Muscle layer of duodenum (tissue), 2 donors: ENCODE measurements at regions not wholly inside any gene's neighbourhood (a gene's known extent, or its start where the extent isn't known, plus 50 kb on each side); places are given as distances from the start of the nearest gene placed in this dataset.

ENCODE experiments used
- H3K27ac ChIP-seq: one replicate; pipeline ENCODE4 v1.7.0; 2013; ENCODE audit warnings: mild to moderate bottlenecking, low read length
- H3K27me3 ChIP-seq: one replicate; pipeline ENCODE4 v1.7.0; 2013; ENCODE audit warnings: low read depth, mild to moderate bottlenecking, control low read depth, low read length
- H3K36me3 ChIP-seq, 2 donors: one replicate each; pipeline ENCODE4 v1.7.0; 2013; ENCODE audit warnings: low read length in 2 of 2, control low read depth in 1 of 2, mild to moderate bottlenecking in 1 of 2; ENCODE audit not compliant: insufficient read depth in 2 of 2, control insufficient read depth in 1 of 2
- H3K4me1 ChIP-seq, 2 donors: one replicate each; pipeline ENCODE4 v1.7.0; 2013; ENCODE audit warnings: low read length in 2 of 2, mild to moderate bottlenecking in 2 of 2, control low read depth in 1 of 2, moderate library complexity in 1 of 2; ENCODE audit not compliant: insufficient read depth in 2 of 2, control insufficient read depth in 1 of 2
- H3K4me3 ChIP-seq, 2 donors: one replicate each; pipeline ENCODE4 v1.7.0; 2013; ENCODE audit warnings: low read length in 2 of 2, low read depth in 1 of 2, mild to moderate bottlenecking in 1 of 2
- H3K9me3 ChIP-seq, 2 donors: one replicate each; pipeline ENCODE4 v1.7.0; 2013; ENCODE audit warnings: low read length in 2 of 2, control low read depth in 1 of 2, mild to moderate bottlenecking in 1 of 2; ENCODE audit not compliant: control insufficient read depth in 1 of 2
- donor health status: healthy.

DNA sequence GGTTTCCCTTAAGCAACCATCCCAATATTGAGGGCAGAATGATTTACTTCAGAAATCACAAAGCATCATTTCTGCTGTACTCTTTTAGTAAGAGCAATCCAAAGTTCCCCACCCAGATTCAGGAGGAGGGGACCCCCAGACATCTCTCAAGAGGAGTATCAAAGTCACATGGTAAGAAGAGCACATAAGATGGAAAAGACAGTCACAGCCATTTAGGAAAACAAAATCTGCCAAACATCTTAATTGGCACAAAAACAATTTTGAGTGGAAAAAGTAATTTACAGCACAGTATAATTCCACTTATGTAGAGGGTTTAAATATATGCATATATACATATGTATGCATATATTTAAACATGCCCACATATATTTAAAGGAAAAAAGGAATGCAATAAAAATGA, 1329.0 kb upstream of the CELF2 start:
- no peak overlapping the region for H3K4me3 ChIP-seq
- no peaks in the 10 kb centered on the region for H3K4me1 ChIP-seq
- no peak overlapping the region for H3K27ac ChIP-seq
- H3K9me3 ChIP-seq = no peaks in the 10 kb centered on the region
- H3K36me3 ChIP-seq = no peaks in the 10 kb centered on the region
- H3K27me3 ChIP-seq = no peaks in the 10 kb centered on the region

DNA sequence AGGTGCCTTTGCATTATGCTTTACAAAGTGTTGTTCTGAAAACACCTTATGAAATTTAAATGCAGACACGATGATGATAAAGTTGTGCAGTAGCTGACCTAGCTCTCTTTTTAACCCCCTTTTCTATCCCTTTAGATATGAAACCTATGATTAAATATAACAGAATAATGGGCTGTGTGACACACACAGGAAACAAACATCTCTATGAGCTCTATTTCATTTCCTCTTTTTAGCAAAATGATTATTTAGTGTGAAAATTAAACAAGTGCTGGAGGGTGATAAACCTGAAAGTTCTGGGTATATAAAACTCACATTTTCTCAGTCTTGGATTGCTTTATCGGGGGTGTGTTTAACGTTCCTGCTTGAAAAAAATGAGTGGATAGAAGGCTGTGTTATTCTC, 1310.5 kb upstream of the CELF2 start:
- no peaks in the 10 kb centered on the region for H3K36me3 ChIP-seq
- no peak overlapping the region for H3K4me3 ChIP-seq
- no peaks in the 10 kb centered on the region for H3K4me1 ChIP-seq
- no peak overlapping the region for H3K27ac ChIP-seq
- H3K27me3 ChIP-seq = no peaks in the 10 kb centered on the region
- H3K9me3 ChIP-seq = peaks cover 0 to 9% of the 10 kb centered on the region in 2 donors

DNA sequence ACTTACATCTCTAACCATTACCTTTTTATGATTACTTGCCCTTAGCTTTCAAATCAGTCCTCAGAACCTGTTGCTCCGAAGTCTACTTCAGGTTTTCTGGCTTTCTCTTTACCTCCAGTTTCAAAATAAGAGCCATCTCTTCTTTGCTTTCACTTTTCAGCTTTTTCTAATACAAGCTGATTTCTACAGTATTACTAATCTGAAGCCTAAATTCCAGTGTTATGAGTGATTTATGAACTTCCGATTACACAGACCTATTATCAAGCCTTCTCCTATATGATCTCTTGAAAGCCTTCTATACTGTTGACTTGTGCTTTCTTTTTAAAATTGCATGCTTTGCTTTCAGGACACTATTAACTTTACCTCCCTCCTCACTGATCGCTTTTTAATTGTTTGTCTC, 1307.8 kb upstream of the CELF2 start:
- Histone ChIP-seq H3K27ac (no peak overlapping the region), H3K27me3 (no peaks in the 10 kb centered on the region), H3K4me1 (no peaks in the 10 kb centered on the region), H3K9me3 (peaks cover 10 to 19% of the 10 kb centered on the region in 2 donors), H3K4me3 (no peak overlapping the region), H3K36me3 (no peaks in the 10 kb centered on the region)

DNA sequence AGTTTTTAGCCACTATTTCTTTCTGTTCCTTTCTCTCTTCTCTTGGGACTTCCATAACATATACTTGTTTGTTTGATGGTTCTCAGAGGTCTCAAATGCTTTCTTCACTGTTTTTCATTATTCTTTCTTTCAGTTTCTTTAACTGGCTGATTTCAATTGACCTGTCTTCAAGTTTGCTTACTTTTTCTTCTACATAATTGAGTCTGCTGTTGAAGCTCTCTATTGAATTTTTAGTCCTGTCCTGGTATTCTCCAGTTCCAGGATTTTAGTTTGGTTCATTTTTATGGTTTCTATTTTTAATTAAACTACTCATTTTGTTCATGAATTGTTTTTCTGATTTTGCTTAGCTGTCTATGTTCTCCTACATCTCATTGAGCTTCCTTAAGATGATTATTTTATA, 1305.3 kb upstream of the CELF2 start:
- Histone ChIP-seq H3K36me3 (no peaks in the 10 kb centered on the region), H3K4me1 (no peaks in the 10 kb centered on the region), H3K9me3 (peaks cover 10 to 19% of the 10 kb centered on the region in 2 donors), H3K27me3 (no peaks in the 10 kb centered on the region), H3K4me3 (no peak overlapping the region), H3K27ac (no peak overlapping the region)

DNA sequence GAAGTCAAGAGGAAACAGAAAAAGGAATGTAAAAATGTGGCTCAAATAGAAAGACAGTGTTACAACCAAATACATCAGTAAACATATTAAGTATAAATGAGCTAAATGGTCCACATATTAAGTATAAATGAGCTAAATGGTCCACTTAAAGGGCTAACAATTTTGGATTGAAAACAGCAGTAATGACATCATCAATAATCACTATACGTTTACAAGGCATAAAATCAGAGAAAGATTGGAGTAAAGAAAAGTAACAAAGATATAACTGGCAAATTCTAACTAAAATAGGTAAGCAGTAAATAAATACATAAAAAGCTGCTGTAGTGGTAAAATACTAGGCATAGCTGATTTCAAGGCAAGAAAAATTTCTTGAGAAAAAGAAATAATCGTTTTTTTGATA, 1298.4 kb upstream of the CELF2 start:
- Histone ChIP-seq H3K9me3 (no peaks in the 10 kb centered on the region), H3K4me1 (no peaks in the 10 kb centered on the region), H3K36me3 (no peaks in the 10 kb centered on the region), H3K27ac (no peak overlapping the region), H3K27me3 (no peaks in the 10 kb centered on the region), H3K4me3 (no peak overlapping the region)

DNA sequence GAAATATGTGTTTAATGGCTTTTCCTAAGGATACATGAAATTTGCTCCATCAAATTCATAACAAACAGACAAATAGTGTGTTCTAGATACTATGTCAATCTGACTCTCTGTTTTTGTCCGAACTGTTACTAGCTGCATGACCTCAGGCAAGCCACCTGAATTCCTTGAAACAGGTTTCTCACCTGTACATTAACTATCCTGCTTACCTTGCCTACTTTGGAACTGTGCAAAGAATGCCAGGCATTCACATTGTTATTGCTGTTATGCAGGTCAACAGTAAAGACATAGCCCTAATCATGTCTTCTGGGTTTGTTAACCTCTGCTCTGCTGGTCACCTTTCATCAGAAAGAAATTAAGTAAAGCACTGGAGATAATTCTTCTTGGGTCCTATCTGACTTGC, 1283.9 kb upstream of the CELF2 start:
- Histone ChIP-seq H3K9me3 (no peaks in the 10 kb centered on the region), H3K4me3 (no peak overlapping the region), H3K27ac (no peak overlapping the region), H3K36me3 (no peaks in the 10 kb centered on the region), H3K27me3 (no peaks in the 10 kb centered on the region), H3K4me1 (no peaks in the 10 kb centered on the region)

DNA sequence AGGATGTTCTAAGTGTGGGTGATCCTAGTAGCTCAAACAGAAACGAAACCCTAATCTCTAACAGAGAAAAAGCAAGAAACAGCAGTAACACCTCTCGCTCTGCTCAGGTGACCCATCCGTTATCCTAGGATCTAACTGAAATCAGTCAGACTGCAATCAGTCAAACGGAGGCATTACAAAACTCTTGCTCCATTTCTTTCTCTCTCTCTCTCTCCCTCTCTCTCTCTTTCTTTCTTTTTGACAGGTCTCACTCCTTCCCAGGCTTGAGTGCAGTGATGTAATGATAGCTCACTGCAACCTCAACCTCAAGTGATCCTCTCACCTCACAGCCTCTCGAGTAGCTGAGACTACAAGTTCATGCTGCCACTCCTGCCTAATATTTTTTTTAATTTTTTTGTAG, 1283.5 kb upstream of the CELF2 start:
- H3K27me3 ChIP-seq = no peaks in the 10 kb centered on the region
- no peak overlapping the region for H3K4me3 ChIP-seq
- H3K36me3 ChIP-seq = no peaks in the 10 kb centered on the region
- no peaks in the 10 kb centered on the region for H3K4me1 ChIP-seq
- no peak overlapping the region for H3K27ac ChIP-seq
- no peaks in the 10 kb centered on the region for H3K9me3 ChIP-seq

DNA sequence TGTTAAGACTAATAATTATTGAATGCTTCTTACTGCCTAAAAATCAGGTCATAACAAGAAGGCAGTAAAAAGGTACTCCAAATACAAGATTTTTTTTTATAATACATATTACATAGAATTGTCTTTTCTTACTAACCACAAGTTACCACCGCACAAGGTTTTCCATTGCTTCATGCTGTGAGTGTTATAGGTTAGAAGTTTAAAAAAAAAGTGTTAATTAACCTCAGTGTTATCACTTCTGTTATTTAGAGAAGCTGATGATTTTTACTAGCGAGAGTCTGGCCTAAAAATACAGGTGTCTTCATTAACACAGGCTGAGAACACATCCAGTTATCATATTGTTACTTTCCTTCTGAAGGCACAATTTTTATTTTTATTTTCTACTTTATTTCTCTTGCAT, 1281.9 kb upstream of the CELF2 start:
- no peak overlapping the region for H3K4me3 ChIP-seq
- no peak overlapping the region for H3K27ac ChIP-seq
- H3K27me3 ChIP-seq = no peaks in the 10 kb centered on the region
- no peaks in the 10 kb centered on the region for H3K36me3 ChIP-seq
- no peaks in the 10 kb centered on the region for H3K4me1 ChIP-seq
- H3K9me3 ChIP-seq = no peaks in the 10 kb centered on the region

DNA sequence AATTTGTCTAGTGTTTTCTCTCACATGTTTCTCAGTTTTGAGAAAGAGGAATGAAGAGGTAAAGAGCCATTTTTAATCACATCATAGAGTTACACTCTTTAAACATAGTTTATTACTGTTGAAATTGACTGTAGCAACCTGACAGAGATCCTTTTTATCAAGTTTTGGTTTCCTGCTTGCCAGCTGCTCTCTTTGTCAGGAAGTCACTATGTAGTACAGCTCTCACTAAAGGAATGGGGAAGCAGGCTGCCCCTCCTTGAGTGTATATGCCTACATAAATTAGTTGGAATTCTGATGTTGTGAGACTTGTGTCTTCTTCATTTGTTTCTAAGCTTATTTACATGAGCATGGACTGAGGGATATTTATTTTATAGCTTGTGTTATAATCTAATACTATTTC, 1274.0 kb upstream of the CELF2 start:
- no peak overlapping the region for H3K27ac ChIP-seq
- no peaks in the 10 kb centered on the region for H3K4me1 ChIP-seq
- H3K36me3 ChIP-seq = no peaks in the 10 kb centered on the region
- H3K9me3 ChIP-seq = peaks cover 0 to 6% of the 10 kb centered on the region in 2 donors
- no peaks in the 10 kb centered on the region for H3K27me3 ChIP-seq
- H3K4me3 ChIP-seq = no peak overlapping the region

DNA sequence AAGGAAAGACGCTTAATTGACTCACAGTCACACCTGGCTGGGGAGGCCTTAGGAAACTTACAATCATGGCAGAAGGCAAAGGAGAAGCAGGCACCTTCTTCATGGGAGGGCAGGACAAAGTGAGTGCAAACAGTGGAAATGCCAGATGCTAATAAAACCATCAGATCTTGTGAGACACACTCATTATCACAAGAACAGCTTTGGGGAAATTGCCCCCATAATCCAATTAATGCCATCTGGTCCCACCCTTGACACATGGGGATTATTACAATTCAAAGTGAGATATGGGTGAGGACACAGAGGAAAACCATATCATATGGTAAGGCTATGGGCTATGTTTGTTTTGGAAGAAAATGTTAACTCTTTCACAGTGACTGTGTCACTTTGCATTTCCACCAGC, 1272.5 kb upstream of the CELF2 start:
- no peaks in the 10 kb centered on the region for H3K27me3 ChIP-seq
- H3K9me3 ChIP-seq = peaks cover 0 to 6% of the 10 kb centered on the region in 2 donors
- no peaks in the 10 kb centered on the region for H3K36me3 ChIP-seq
- no peak overlapping the region for H3K4me3 ChIP-seq
- no peaks in the 10 kb centered on the region for H3K4me1 ChIP-seq
- no peak overlapping the region for H3K27ac ChIP-seq

DNA sequence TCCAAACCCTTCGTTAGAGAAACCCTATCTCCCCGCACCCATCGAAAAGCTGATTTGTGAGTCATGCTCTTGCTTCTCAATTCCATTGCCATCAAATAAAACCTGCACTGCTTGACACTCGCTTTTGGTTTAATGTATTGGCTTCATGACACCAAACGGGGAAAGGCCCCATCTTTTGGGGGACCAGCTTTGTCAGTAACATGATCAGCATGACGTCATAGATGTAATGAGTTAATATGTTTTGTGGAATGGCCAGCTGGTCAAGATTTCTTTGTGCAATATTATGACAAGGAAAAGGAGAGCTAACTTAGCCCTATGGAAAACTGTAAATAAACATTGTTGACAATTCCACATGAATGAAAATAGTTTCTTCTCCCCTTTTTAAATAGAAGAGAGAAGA, 1260.5 kb upstream of the CELF2 start:
- H3K36me3 ChIP-seq = no peaks in the 10 kb centered on the region
- H3K4me3 ChIP-seq = no peak overlapping the region
- H3K27me3 ChIP-seq = no peaks in the 10 kb centered on the region
- peaks cover 0 to 7% of the 10 kb centered on the region in 2 donors for H3K9me3 ChIP-seq
- no peak overlapping the region for H3K27ac ChIP-seq
- H3K4me1 ChIP-seq = no peaks in the 10 kb centered on the region

DNA sequence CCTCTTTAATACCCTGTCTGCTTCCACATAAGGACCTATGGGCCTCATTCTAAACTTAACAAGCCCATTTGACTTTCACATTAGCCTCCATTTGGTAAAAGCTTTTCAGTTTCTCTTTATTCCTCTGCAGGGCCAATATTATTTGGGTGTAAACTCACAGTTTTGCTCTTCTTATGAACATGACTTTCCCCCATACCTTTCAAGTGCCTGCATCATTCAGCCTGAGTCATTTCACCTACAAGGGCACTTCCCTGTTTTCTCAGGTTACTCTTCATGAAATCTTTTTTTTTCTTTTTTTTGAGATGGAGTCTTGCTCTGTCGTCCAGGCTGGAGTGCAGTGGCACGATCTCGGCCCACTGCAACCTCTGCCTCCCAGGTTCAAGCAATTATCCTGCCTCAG, 1258.1 kb upstream of the CELF2 start:
- Histone ChIP-seq H3K36me3 (no peaks in the 10 kb centered on the region), H3K9me3 (peaks cover 0 to 7% of the 10 kb centered on the region in 2 donors), H3K27ac (no peak overlapping the region), H3K4me1 (no peaks in the 10 kb centered on the region), H3K4me3 (no peak overlapping the region), H3K27me3 (no peaks in the 10 kb centered on the region)
